SJCRH30 (cell line): ENCODE measurements at regions not wholly inside any gene's neighbourhood (a gene's known extent, or its start where the extent isn't known, plus 50 kb on each side); places are given as distances from the start of the nearest gene placed in this dataset.

ENCODE experiments used
- DNase-seq, 2 experiments: peaks; one replicate each; pipeline ENCODE4 v3.0.0-alpha.2; 2015 to 2020
- H3K27ac ChIP-seq: fragments of 250-450 bp; sonication (Bioruptor Pico); 2 replicates; pipeline ENCODE4 v1.5.1; 2020; ENCODE audit warnings: mild to moderate bottlenecking, moderate library complexity
- H3K27me3 ChIP-seq: fragments of 250-450 bp; sonication (Bioruptor Pico); 2 replicates; pipeline ENCODE4 v1.5.1; 2020; ENCODE audit warnings: mild to moderate bottlenecking, moderate library complexity
- H3K36me3 ChIP-seq: fragments of 250-450 bp; sonication (Bioruptor Pico); 2 replicates; pipeline ENCODE4 v1.5.1; 2020; ENCODE audit warnings: mild to moderate bottlenecking, moderate library complexity
- H3K4me1 ChIP-seq: fragments of 250-450 bp; sonication (Bioruptor Pico); 2 replicates; pipeline ENCODE4 v1.5.1; 2020; ENCODE audit warnings: mild to moderate bottlenecking, moderate library complexity
- H3K4me3 ChIP-seq: fragments of 250-450 bp; sonication (Bioruptor Pico); 2 replicates; pipeline ENCODE4 v1.5.1; 2020; ENCODE audit warnings: mild to moderate bottlenecking, moderate library complexity
- H3K9me3 ChIP-seq: fragments of 250-450 bp; sonication (Bioruptor Pico); replicated peaks from 2 replicates; pipeline ENCODE4 v1.5.1; 2020; ENCODE audit warnings: mild to moderate bottlenecking, moderate library complexity

- H3K27me3 ChIP-seq = no peaks in the 10 kb centered on the region
- H3K4me1 ChIP-seq = peaks cover 31% of the 10 kb centered on the region
- H3K4me3 ChIP-seq = no peak overlapping the region
- DNase-seq = no peak
- H3K27ac ChIP-seq = no peak overlapping the region
- H3K36me3 ChIP-seq = no peaks in the 10 kb centered on the region
- no peaks in the 10 kb centered on the region for H3K9me3 ChIP-seq
Measured at GRCh38 chr1:239829535-239829934, 262.1 kb upstream of the FMN2 start.

DNA sequence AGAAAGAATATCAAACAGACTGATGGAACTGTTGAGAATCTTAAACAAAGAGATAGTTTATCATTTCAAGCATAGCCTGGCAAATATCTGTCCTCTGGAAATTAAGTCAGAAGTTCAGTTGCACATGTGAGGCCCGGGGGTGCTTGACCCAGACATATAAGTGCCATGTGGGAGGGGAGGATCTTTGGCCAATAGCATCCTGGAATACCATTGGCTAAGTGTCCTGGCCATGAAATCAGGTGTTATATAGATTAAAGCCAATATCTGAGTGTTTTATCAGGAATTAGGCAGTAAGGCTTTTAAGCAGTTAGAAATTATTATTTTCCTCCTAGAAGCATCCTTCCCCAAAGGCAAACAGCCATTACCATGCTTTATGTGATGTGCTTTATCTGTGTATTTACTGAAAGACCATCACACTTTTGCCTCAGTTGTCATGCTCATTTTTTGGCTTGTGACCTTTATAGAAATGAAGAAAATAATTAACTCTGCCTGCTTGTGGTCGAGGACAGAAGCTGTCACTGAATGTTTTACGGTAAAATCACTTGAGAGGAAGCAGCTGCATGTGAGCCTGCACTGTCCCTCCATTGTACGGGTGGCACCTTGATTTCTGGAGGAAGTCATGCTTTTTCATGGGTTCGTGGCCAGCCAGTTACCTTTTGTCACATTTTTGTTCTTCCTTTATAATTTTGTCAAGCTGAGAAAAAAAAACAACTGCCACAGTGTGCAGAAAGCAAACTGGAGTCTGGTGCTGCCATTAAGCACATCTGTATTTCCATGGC lies 259.9 kb upstream of the FMN2 start:
- no peaks in the 10 kb centered on the region for H3K27me3 ChIP-seq

DNA sequence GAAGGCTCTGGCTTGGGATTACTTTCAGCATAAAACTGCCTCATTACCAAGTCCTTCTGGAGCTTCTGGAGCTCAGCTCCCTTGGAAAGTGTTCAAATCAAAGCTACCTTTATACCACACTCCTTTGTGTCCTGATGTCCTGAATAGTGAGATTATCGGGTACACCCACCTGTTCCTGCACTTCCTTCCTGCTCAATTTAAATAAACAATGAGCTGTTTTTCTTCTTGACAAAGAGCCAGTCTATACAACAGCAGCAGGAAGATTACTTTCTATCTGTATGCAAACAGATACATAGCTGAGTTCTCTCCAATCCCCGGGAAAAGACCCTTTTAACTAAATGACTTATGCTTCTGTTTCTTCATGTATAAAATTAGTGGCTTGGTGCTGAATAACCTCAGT lies 258.0 kb upstream of the FMN2 start:
- Histone ChIP-seq H3K27me3 (no peaks in the 10 kb centered on the region), H3K36me3 (no peaks in the 10 kb centered on the region), H3K4me3 (no peak overlapping the region), H3K9me3 (no peaks in the 10 kb centered on the region), H3K4me1 (peaks cover 42% of the 10 kb centered on the region), H3K27ac (peak overlapping the region; percentile 52)
- peak; percentile 35 to 77 for DNase-seq

More for the DNA sequence above, 259.9 kb upstream of the FMN2 start:
- H3K36me3 ChIP-seq = no peaks in the 10 kb centered on the region
- peak overlapping the region; percentile 37 for H3K27ac ChIP-seq
- H3K9me3 ChIP-seq = no peaks in the 10 kb centered on the region
- DNase-seq = peak; percentile 38 to 49
- H3K4me3 ChIP-seq = no peak overlapping the region
- H3K4me1 ChIP-seq = peaks cover 31% of the 10 kb centered on the region

DNA sequence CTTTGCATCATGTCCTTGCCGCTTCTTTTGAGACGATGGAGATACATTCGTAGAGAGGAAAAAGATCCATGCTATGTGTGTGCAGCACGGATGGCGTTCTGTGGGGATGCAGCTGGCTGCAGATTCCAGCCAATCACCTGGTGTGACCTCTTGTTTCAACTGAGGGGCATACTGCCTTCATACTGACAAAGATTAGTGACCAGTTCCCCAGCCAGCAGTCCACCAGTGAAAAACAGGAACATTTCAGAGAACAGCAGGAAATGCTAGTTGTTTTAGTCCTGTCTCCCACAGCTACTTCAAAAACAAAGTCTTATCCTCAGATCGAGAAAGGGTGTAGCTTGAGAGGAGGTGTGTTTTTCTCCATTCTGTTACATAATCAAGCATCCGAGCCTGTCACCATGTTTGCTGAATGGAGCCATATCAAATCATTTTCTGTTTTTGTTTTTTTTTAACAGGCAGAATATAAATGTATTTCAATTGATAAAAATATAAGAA lies 255.7 kb upstream of the FMN2 start:
- Histone ChIP-seq H3K4me3 (no peak overlapping the region), H3K27me3 (no peaks in the 10 kb centered on the region), H3K4me1 (peaks cover 50% of the 10 kb centered on the region), H3K36me3 (no peaks in the 10 kb centered on the region), H3K27ac (no peak overlapping the region), H3K9me3 (no peaks in the 10 kb centered on the region)
- no peak for DNase-seq

DNA sequence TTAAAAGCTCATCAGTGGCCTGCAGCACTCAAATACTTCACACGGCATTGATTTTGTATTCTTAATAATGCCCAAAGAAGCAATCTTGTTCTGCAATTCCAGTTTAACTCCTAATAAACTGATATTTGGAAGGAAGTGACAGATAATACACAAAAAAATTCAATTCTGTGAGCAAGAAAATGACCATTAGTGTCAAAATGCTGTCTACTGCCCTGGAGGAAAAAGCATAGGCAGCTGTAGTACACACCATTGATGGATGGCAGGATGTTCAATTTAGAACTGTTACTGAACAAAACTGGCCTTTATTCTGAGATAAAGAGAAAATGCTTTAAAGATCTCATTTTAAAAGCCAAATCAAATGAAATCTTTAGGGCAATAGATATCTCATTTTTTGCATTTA lies 251.3 kb upstream of the FMN2 start:
- Histone ChIP-seq H3K4me1 (peaks cover 19% of the 10 kb centered on the region), H3K9me3 (no peaks in the 10 kb centered on the region), H3K36me3 (no peaks in the 10 kb centered on the region), H3K27me3 (no peaks in the 10 kb centered on the region), H3K27ac (no peak overlapping the region), H3K4me3 (no peak overlapping the region)
- DNase-seq = no peak

DNA sequence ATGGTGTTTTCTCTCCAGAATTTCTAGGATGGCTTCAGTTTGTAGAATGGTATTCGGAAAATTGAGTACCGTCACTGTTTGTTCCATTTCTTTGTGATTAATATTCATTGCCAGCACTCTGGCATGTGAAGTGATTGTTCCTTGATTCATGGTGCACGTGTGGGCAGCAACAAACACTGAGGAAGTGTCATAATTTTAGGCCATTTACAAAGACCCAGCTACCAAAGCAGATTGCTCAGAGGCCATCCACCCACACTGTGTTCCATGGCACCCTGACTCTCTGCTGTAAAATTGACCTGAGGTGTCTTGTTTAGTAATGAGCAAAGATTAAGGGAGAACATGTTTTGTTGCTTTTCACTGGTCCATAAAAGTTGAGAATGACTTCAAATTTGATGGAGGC lies 250.9 kb upstream of the FMN2 start:
- no peaks in the 10 kb centered on the region for H3K9me3 ChIP-seq
- H3K27ac ChIP-seq = no peak overlapping the region
- peaks cover 19% of the 10 kb centered on the region for H3K4me1 ChIP-seq
- DNase-seq = no peak
- H3K4me3 ChIP-seq = no peak overlapping the region
- no peaks in the 10 kb centered on the region for H3K27me3 ChIP-seq
- no peaks in the 10 kb centered on the region for H3K36me3 ChIP-seq

- no peak overlapping the region for H3K4me3 ChIP-seq
- no peaks in the 10 kb centered on the region for H3K27me3 ChIP-seq
- no peak overlapping the region for H3K27ac ChIP-seq
- DNase-seq = no peak
- H3K36me3 ChIP-seq = no peaks in the 10 kb centered on the region
- no peaks in the 10 kb centered on the region for H3K9me3 ChIP-seq
- H3K4me1 ChIP-seq = peaks cover 19% of the 10 kb centered on the region
Measured at GRCh38 chr1:239841631-239842030, 250.1 kb upstream of the FMN2 start.

DNA sequence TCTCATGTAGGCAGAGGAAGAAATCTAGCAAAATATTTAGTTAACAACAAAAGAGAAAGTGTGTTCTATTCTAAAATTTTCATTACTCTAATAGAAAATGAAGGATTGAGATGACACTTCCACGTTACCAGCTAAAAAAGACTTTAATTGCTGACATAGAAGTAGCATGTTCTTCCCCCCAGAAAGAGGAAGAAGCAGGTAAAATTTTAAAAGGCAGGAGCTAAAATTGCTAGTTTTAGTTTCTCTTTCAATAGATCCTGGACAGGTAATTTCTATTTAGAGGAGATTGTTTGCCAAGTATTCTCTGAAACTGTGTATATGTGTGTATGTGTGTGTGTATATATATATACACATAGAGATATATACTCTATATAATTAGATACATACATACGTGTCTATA lies 248.1 kb upstream of the FMN2 start:
- no peak overlapping the region for H3K27ac ChIP-seq
- no peaks in the 10 kb centered on the region for H3K27me3 ChIP-seq
- H3K9me3 ChIP-seq = no peaks in the 10 kb centered on the region
- peaks cover 9% of the 10 kb centered on the region for H3K4me1 ChIP-seq
- H3K4me3 ChIP-seq = no peak overlapping the region
- no peak for DNase-seq
- H3K36me3 ChIP-seq = no peaks in the 10 kb centered on the region

DNA sequence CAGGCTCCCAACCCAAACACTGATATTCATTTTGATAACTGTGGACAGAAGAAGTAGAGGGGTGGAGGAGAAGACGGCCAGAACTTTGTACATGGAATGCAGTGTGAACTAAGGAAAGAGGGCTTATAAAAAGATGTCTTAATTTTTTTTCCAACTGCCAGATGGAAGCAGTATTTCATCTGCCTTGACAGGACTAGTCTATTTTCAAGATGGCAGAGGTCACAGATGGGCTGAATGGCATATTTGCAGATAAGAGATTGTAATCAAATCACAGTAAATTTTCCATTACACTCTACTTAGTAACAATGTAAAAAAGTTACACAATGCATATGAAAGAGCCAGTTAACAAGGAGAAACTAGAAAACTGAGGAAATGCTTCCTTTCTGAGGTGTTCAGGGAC lies 246.8 kb upstream of the FMN2 start:
- H3K4me1 ChIP-seq = no peaks in the 10 kb centered on the region
- H3K4me3 ChIP-seq = no peak overlapping the region
- H3K27ac ChIP-seq = no peak overlapping the region
- no peak for DNase-seq
- no peaks in the 10 kb centered on the region for H3K27me3 ChIP-seq
- H3K36me3 ChIP-seq = no peaks in the 10 kb centered on the region
- H3K9me3 ChIP-seq = no peaks in the 10 kb centered on the region

- H3K36me3 ChIP-seq = no peaks in the 10 kb centered on the region
- H3K27ac ChIP-seq = no peak overlapping the region
- no peaks in the 10 kb centered on the region for H3K9me3 ChIP-seq
- no peak for DNase-seq
- no peak overlapping the region for H3K4me3 ChIP-seq
- no peaks in the 10 kb centered on the region for H3K27me3 ChIP-seq
- H3K4me1 ChIP-seq = no peaks in the 10 kb centered on the region
Measured at GRCh38 chr1:239854922-239855321, 236.8 kb upstream of the FMN2 start.

DNA sequence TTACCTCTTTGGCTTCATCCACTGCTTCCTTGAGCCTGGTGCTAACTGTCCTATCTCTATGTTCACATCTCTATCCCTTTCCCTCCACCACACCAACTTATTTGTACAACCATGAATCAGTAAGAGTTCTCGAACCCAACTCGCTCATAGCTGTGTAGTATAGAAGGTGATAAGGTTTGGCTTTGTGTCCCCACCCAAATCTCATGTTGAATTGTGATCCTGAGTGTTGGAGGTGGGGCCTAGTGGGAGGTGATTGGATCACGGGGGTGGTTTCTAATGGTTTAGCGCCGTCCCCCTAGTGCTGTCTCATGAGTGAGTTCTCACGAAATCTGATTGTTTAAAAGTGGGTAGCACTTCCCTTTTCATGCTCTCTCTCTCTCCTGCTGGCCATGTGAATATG lies 235.6 kb upstream of the FMN2 start:
- Histone ChIP-seq H3K9me3 (no peaks in the 10 kb centered on the region), H3K36me3 (no peaks in the 10 kb centered on the region), H3K27me3 (no peaks in the 10 kb centered on the region), H3K4me1 (no peaks in the 10 kb centered on the region), H3K27ac (no peak overlapping the region), H3K4me3 (no peak overlapping the region)
- DNase-seq = no peak

DNA sequence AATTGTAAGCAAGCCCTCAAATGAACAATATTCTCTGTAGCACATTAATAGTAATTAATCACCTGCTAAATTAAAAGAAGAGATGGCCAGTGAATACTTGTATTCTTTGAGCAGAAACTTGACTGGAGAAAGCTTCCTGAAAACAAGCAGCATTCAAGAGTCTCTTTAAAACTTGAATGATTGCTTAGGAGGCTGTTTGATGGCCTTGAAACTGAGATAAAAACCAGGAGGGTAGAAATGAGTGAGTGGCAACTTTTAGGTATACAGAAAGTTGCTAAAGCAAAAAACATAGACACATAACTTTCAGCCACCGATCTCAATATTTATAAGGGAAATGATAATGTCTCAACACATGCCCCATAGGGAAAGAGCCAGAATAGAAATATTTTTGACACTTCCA lies 234.8 kb upstream of the FMN2 start:
- Histone ChIP-seq H3K4me3 (no peak overlapping the region), H3K4me1 (no peaks in the 10 kb centered on the region), H3K27me3 (no peaks in the 10 kb centered on the region), H3K36me3 (no peaks in the 10 kb centered on the region), H3K9me3 (no peaks in the 10 kb centered on the region), H3K27ac (no peak overlapping the region)
- DNase-seq = no peak

DNA sequence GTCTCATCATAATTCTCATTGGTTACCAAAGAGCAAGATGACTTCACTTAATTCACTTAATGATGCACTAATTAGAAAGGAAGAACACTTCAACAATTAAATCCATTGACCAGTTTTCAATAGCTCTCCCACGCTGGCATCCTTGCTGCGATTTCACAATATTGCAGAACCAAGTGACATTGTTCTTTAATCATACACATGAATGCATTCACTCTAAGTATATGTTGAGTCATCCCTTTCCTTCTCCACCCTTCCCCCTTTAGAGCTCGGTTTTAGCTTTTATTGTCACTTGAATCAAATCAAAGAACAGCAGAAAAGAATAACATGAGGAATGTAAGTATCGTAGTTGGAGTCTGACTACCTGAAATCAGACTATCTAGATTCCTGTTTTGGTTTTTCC lies 233.6 kb upstream of the FMN2 start:
- H3K9me3 ChIP-seq = no peaks in the 10 kb centered on the region
- no peaks in the 10 kb centered on the region for H3K4me1 ChIP-seq
- no peak overlapping the region for H3K4me3 ChIP-seq
- no peak for DNase-seq
- no peak overlapping the region for H3K27ac ChIP-seq
- H3K27me3 ChIP-seq = no peaks in the 10 kb centered on the region
- no peaks in the 10 kb centered on the region for H3K36me3 ChIP-seq

GRCh38 chr1:239858529-239858928 lies 233.2 kb upstream of the FMN2 start:
- Histone ChIP-seq H3K9me3 (no peaks in the 10 kb centered on the region), H3K27me3 (no peaks in the 10 kb centered on the region), H3K4me1 (no peaks in the 10 kb centered on the region), H3K4me3 (no peak overlapping the region), H3K27ac (no peak overlapping the region), H3K36me3 (no peaks in the 10 kb centered on the region)
- DNase-seq = no peak

DNA sequence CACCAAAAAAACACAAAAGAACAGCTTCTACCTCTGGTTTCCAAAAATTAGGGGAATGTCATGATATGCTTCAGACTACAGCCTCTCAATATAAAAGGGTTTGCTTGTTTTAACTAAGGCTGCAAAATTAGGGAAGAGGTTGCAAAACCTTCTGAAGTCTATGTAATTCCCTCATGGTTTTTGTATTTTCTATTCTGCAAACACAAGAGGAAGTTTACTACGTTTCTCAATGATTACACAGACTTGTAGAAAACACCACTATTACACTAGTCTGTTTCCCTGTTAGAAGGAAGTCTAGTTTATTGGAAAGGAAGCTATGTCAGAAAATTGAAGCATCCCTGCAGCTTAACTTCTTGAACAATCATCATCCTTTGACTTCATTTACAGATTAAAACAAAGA lies 229.7 kb upstream of the FMN2 start:
- Histone ChIP-seq H3K4me1 (no peaks in the 10 kb centered on the region), H3K27me3 (no peaks in the 10 kb centered on the region), H3K9me3 (no peaks in the 10 kb centered on the region), H3K36me3 (no peaks in the 10 kb centered on the region), H3K27ac (no peak overlapping the region), H3K4me3 (no peak overlapping the region)
- DNase-seq = no peak
